H1 (cell line): ENCODE measurements at regions not wholly inside any gene's neighbourhood (a gene's known extent, or its start where the extent isn't known, plus 50 kb on each side); places are given as distances from the start of the nearest gene placed in this dataset.

ENCODE experiments used
- BACH1 ChIP-seq: IDR thresholded peaks from 2 replicates; pipeline ENCODE4 v1.6.1; 2012; ENCODE audit warnings: low read length, improper control_type of control experiment
- BCL11A ChIP-seq, 2 experiments: IDR thresholded peaks; one replicate each; pipeline ENCODE4 v1.6.1; 2011; ENCODE audit warnings: low read depth in 2 of 2, low read length in 2 of 2, mild to moderate bottlenecking in 2 of 2
- CBX8 ChIP-seq: fragments of 300-800, 300-1000 bp; sonication (generic); IDR thresholded peaks from 2 replicates; pipeline ENCODE4 v1.7.1; 2016; ENCODE audit warnings: low read depth, low read length, borderline replicate concordance
- TBP ChIP-seq: IDR thresholded peaks from 2 replicates; pipeline ENCODE4 v1.6.1; 2011; ENCODE audit warnings: low read depth, low read length, improper control_type of control experiment
- ZNF274 ChIP-seq: IDR thresholded peaks from 2 replicates; pipeline ENCODE4 v1.7.0; 2012; ENCODE audit warnings: low read length, borderline replicate concordance; ENCODE audit errors: extremely low read depth
- TF ChIP-seq, protein P1 (sequence below): fragments of 300-600 bp; sonication (generic); IDR thresholded peaks from 2 replicates; pipeline ENCODE4 v1.7.1; 2012; ENCODE audit warnings: low read length, moderate library complexity, mild to moderate bottlenecking, inconsistent platforms; ENCODE audit not compliant: insufficient replicate concordance

DNA sequence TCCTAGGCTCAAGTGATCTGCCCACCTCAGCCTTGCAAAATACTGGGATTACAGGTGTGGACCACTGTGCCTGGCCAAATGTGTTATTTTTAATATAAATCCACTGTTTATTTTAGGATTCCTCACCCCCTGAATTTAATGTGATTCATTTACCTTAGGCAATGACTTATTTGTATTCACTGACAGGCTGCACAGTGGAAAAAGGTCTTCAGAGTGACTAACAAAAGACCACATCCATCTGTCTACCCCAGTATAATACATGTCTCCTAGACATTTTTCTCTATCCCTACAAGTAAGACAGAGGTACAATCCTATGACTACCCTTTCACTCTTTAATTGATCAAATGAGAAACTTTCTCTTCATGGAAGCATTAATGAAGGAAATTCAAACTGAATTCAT is 230.2 kb downstream of the AHR start (continued):
- TF ChIP-seq, protein P1, sequence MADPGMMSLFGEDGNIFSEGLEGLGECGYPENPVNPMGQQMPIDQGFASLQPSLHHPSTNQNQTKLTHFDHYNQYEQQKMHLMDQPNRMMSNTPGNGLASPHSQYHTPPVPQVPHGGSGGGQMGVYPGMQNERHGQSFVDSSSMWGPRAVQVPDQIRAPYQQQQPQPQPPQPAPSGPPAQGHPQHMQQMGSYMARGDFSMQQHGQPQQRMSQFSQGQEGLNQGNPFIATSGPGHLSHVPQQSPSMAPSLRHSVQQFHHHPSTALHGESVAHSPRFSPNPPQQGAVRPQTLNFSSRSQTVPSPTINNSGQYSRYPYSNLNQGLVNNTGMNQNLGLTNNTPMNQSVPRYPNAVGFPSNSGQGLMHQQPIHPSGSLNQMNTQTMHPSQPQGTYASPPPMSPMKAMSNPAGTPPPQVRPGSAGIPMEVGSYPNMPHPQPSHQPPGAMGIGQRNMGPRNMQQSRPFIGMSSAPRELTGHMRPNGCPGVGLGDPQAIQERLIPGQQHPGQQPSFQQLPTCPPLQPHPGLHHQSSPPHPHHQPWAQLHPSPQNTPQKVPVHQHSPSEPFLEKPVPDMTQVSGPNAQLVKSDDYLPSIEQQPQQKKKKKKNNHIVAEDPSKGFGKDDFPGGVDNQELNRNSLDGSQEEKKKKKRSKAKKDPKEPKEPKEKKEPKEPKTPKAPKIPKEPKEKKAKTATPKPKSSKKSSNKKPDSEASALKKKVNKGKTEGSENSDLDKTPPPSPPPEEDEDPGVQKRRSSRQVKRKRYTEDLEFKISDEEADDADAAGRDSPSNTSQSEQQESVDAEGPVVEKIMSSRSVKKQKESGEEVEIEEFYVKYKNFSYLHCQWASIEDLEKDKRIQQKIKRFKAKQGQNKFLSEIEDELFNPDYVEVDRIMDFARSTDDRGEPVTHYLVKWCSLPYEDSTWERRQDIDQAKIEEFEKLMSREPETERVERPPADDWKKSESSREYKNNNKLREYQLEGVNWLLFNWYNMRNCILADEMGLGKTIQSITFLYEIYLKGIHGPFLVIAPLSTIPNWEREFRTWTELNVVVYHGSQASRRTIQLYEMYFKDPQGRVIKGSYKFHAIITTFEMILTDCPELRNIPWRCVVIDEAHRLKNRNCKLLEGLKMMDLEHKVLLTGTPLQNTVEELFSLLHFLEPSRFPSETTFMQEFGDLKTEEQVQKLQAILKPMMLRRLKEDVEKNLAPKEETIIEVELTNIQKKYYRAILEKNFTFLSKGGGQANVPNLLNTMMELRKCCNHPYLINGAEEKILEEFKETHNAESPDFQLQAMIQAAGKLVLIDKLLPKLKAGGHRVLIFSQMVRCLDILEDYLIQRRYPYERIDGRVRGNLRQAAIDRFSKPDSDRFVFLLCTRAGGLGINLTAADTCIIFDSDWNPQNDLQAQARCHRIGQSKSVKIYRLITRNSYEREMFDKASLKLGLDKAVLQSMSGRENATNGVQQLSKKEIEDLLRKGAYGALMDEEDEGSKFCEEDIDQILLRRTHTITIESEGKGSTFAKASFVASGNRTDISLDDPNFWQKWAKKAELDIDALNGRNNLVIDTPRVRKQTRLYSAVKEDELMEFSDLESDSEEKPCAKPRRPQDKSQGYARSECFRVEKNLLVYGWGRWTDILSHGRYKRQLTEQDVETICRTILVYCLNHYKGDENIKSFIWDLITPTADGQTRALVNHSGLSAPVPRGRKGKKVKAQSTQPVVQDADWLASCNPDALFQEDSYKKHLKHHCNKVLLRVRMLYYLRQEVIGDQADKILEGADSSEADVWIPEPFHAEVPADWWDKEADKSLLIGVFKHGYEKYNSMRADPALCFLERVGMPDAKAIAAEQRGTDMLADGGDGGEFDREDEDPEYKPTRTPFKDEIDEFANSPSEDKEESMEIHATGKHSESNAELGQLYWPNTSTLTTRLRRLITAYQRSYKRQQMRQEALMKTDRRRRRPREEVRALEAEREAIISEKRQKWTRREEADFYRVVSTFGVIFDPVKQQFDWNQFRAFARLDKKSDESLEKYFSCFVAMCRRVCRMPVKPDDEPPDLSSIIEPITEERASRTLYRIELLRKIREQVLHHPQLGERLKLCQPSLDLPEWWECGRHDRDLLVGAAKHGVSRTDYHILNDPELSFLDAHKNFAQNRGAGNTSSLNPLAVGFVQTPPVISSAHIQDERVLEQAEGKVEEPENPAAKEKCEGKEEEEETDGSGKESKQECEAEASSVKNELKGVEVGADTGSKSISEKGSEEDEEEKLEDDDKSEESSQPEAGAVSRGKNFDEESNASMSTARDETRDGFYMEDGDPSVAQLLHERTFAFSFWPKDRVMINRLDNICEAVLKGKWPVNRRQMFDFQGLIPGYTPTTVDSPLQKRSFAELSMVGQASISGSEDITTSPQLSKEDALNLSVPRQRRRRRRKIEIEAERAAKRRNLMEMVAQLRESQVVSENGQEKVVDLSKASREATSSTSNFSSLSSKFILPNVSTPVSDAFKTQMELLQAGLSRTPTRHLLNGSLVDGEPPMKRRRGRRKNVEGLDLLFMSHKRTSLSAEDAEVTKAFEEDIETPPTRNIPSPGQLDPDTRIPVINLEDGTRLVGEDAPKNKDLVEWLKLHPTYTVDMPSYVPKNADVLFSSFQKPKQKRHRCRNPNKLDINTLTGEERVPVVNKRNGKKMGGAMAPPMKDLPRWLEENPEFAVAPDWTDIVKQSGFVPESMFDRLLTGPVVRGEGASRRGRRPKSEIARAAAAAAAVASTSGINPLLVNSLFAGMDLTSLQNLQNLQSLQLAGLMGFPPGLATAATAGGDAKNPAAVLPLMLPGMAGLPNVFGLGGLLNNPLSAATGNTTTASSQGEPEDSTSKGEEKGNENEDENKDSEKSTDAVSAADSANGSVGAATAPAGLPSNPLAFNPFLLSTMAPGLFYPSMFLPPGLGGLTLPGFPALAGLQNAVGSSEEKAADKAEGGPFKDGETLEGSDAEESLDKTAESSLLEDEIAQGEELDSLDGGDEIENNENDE = no peak
- TF ChIP-seq ZNF274 (no peak), BCL11A (IDR thresholded peaks at IDR 0.05; ENCODE audit: low read depth in 2 of 2, low read length in 2 of 2) (no peak), TBP (no peak), CBX8 (no peak), BACH1 (no peak)
